ENCODE measurements at regions not wholly inside any gene's neighbourhood (a gene's known extent, or its start where the extent isn't known, plus 50 kb on each side); places are given as distances from the start of the nearest gene placed in this dataset.

DNA sequence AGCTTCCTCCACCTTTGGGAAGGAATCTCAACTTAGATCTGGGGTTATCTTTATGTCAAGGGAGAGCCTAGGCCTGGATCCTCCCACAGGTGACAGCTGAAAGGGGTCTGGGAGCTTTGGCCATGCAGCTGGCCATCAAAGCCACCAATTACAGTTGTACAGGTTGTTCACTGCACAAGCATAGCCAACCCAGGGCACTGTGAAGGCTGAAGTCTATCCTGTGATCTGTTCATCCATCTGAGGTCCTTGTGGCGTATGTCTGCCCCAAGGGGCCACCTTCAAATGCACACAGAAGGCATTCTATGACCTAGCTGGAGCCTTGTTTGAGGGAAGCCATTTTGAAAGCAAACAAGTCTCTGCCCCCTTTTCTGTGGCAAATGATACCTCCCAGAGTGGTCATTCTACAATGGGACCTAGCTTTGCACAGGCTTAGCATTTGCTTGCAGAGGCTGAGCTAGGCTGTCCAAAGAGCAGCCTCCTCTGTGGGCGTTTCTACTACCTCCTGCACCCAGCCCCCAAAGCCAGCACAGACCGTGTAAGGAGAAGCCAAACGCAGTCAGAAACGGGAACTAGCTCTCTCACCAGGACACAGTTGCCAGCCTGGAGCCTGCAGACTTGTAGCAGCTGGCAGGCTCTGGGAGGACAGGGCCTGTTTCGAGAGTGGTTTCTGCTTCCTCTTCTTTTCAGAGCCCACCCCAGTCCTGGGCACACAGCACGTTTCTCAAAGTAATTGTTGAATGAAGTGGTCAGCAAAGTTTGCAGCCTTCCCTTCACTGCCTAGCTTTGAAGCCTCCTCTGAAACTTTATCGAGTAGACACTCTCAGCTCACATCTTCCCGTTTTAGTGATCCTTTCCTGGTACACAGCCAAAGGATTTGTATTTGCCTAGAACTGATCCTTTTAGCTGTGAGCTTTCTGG lies 157.3 kb upstream of the SMAD3 start:
- no peak for TF ChIP-seq FOXJ3 (CRISPR knock-in tag; IDR thresholded peaks at IDR 0.05; ENCODE audit: borderline replicate concordance)
- TF ChIP-seq ETV6 (CRISPR knock-in tag; IDR thresholded peaks at IDR 0.05) = no peak
- TF ChIP-seq, protein P1, sequence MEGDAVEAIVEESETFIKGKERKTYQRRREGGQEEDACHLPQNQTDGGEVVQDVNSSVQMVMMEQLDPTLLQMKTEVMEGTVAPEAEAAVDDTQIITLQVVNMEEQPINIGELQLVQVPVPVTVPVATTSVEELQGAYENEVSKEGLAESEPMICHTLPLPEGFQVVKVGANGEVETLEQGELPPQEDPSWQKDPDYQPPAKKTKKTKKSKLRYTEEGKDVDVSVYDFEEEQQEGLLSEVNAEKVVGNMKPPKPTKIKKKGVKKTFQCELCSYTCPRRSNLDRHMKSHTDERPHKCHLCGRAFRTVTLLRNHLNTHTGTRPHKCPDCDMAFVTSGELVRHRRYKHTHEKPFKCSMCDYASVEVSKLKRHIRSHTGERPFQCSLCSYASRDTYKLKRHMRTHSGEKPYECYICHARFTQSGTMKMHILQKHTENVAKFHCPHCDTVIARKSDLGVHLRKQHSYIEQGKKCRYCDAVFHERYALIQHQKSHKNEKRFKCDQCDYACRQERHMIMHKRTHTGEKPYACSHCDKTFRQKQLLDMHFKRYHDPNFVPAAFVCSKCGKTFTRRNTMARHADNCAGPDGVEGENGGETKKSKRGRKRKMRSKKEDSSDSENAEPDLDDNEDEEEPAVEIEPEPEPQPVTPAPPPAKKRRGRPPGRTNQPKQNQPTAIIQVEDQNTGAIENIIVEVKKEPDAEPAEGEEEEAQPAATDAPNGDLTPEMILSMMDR (IDR thresholded peaks at IDR 0.05) = no peak
- TF ChIP-seq NFYB (CRISPR knock-in tag; conservative IDR thresholded peaks at IDR 0.05; ENCODE audit: low read depth) = no peak
- TF ChIP-seq, protein P2, sequence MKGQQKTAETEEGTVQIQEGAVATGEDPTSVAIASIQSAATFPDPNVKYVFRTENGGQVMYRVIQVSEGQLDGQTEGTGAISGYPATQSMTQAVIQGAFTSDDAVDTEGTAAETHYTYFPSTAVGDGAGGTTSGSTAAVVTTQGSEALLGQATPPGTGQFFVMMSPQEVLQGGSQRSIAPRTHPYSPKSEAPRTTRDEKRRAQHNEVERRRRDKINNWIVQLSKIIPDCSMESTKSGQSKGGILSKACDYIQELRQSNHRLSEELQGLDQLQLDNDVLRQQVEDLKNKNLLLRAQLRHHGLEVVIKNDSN (CRISPR knock-in tag; IDR thresholded peaks at IDR 0.05) = no peak
- TF ChIP-seq, protein P3, sequence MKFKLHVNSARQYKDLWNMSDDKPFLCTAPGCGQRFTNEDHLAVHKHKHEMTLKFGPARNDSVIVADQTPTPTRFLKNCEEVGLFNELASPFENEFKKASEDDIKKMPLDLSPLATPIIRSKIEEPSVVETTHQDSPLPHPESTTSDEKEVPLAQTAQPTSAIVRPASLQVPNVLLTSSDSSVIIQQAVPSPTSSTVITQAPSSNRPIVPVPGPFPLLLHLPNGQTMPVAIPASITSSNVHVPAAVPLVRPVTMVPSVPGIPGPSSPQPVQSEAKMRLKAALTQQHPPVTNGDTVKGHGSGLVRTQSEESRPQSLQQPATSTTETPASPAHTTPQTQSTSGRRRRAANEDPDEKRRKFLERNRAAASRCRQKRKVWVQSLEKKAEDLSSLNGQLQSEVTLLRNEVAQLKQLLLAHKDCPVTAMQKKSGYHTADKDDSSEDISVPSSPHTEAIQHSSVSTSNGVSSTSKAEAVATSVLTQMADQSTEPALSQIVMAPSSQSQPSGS (CRISPR knock-in tag; IDR thresholded peaks at IDR 0.05; ENCODE audit: borderline replicate concordance, low read depth) = no peak
- TF ChIP-seq, protein P4, sequence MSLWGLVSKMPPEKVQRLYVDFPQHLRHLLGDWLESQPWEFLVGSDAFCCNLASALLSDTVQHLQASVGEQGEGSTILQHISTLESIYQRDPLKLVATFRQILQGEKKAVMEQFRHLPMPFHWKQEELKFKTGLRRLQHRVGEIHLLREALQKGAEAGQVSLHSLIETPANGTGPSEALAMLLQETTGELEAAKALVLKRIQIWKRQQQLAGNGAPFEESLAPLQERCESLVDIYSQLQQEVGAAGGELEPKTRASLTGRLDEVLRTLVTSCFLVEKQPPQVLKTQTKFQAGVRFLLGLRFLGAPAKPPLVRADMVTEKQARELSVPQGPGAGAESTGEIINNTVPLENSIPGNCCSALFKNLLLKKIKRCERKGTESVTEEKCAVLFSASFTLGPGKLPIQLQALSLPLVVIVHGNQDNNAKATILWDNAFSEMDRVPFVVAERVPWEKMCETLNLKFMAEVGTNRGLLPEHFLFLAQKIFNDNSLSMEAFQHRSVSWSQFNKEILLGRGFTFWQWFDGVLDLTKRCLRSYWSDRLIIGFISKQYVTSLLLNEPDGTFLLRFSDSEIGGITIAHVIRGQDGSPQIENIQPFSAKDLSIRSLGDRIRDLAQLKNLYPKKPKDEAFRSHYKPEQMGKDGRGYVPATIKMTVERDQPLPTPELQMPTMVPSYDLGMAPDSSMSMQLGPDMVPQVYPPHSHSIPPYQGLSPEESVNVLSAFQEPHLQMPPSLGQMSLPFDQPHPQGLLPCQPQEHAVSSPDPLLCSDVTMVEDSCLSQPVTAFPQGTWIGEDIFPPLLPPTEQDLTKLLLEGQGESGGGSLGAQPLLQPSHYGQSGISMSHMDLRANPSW (CRISPR knock-in tag; conservative IDR thresholded peaks at IDR 0.05; ENCODE audit: low read depth) = no peak
- TF ChIP-seq, protein P5, sequence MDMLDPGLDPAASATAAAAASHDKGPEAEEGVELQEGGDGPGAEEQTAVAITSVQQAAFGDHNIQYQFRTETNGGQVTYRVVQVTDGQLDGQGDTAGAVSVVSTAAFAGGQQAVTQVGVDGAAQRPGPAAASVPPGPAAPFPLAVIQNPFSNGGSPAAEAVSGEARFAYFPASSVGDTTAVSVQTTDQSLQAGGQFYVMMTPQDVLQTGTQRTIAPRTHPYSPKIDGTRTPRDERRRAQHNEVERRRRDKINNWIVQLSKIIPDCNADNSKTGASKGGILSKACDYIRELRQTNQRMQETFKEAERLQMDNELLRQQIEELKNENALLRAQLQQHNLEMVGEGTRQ (CRISPR knock-in tag; IDR thresholded peaks at IDR 0.05) = no peak
- no peak for TF ChIP-seq ZNF121 (CRISPR knock-in tag; IDR thresholded peaks at IDR 0.05)
- TF ChIP-seq CREB1 (CRISPR knock-in tag; IDR thresholded peaks at IDR 0.05) = no peak
- no peak for TF ChIP-seq ZNF263 (CRISPR knock-in tag; IDR thresholded peaks at IDR 0.05; ENCODE audit: low read depth)
- TF ChIP-seq, protein P6, sequence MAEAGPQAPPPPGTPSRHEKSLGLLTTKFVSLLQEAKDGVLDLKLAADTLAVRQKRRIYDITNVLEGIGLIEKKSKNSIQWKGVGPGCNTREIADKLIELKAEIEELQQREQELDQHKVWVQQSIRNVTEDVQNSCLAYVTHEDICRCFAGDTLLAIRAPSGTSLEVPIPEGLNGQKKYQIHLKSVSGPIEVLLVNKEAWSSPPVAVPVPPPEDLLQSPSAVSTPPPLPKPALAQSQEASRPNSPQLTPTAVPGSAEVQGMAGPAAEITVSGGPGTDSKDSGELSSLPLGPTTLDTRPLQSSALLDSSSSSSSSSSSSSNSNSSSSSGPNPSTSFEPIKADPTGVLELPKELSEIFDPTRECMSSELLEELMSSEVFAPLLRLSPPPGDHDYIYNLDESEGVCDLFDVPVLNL (CRISPR knock-in tag; IDR thresholded peaks at IDR 0.05; ENCODE audit: borderline replicate concordance, low read depth) = no peak
- no peak for TF ChIP-seq ZNF138 (CRISPR knock-in tag; conservative IDR thresholded peaks at IDR 0.05)
